B cell (primary cell): ENCODE measurements at regions not wholly inside any gene's neighbourhood (a gene's known extent, or its start where the extent isn't known, plus 50 kb on each side); places are given as distances from the start of the nearest gene placed in this dataset.

ENCODE experiments used
- CTCF ChIP-seq: fragments of 200-600 bp; IDR thresholded peaks from one replicate; pipeline ENCODE4 v1.8.0; 2022; ENCODE audit warnings: antibody characterized with exemption, mild to moderate bottlenecking
- EZH2 ChIP-seq: IDR thresholded peaks from 2 replicates; pipeline ENCODE4 v1.6.1; 2012; ENCODE audit warnings: borderline replicate concordance, low read depth, mild to moderate bottlenecking, moderate library complexity, low read length; ENCODE audit not compliant: insufficient read depth, poor library complexity, severe bottlenecking

GRCh38 chr5:158600679-158601078 is 499.0 kb downstream of the EBF1 start:
- no peak for TF ChIP-seq EZH2
- TF ChIP-seq CTCF: no peak
